Keratinocyte (primary cell): ENCODE measurements at regions not wholly inside any gene's neighbourhood (a gene's known extent, or its start where the extent isn't known, plus 50 kb on each side); places are given as distances from the start of the nearest gene placed in this dataset.

ENCODE experiments used
- EZH2 ChIP-seq: IDR thresholded peaks from one replicate; pipeline ENCODE4 v1.6.1; 2012; ENCODE audit warnings: inconsistent platforms, mild to moderate bottlenecking, low read length, moderate library complexity
- TF ChIP-seq, protein P1 (sequence below), 3 experiments: IDR thresholded peaks in 1 of 3; conservative IDR thresholded peaks in 1 of 3; optimal IDR thresholded peaks in 1 of 3; 2 replicates in 2 of 3; 3 replicates in 1 of 3; pipeline versions ENCODE3 to v1.5.1; 2011; ENCODE audit warnings: low read length in 3 of 3, mild to moderate bottlenecking in 3 of 3, moderate library complexity in 2 of 3, control low read depth in 1 of 3, inconsistent platforms in 1 of 3; ENCODE audit not compliant: insufficient read depth in 2 of 3; ENCODE audit errors: extremely low read depth in 1 of 3

DNA sequence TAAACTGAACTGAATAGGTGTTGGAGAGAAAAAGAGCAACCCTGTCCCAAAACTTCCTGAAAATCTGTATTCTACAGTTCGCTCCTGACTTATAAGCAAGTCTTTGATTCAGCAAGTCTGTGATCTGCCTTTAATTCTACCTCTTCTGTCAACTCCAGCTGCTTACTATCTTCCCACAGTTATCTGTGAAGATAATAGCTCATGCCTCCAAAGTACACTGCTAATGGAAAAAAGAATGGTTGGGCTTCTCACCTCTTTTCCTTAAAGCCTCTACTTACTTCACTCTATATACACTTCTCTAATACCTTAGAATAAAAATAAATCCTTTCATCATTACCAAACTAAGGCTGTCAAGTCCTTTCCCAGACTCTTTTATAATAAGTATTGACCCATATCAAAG is 391.5 kb upstream of the MIR17HG start:
- TF ChIP-seq, protein P1, sequence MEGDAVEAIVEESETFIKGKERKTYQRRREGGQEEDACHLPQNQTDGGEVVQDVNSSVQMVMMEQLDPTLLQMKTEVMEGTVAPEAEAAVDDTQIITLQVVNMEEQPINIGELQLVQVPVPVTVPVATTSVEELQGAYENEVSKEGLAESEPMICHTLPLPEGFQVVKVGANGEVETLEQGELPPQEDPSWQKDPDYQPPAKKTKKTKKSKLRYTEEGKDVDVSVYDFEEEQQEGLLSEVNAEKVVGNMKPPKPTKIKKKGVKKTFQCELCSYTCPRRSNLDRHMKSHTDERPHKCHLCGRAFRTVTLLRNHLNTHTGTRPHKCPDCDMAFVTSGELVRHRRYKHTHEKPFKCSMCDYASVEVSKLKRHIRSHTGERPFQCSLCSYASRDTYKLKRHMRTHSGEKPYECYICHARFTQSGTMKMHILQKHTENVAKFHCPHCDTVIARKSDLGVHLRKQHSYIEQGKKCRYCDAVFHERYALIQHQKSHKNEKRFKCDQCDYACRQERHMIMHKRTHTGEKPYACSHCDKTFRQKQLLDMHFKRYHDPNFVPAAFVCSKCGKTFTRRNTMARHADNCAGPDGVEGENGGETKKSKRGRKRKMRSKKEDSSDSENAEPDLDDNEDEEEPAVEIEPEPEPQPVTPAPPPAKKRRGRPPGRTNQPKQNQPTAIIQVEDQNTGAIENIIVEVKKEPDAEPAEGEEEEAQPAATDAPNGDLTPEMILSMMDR (optimal IDR thresholded peaks at IDR 0.05 in 1 of 3, IDR thresholded peaks at IDR 0.05 in 1 of 3, conservative IDR thresholded peaks at IDR 0.05 in 1 of 3; ENCODE audit: extremely low read depth in 1 of 3, insufficient read depth in 2 of 3, low read length in 3 of 3) = no peak
- no peak for TF ChIP-seq EZH2
